HPDE6-E6E7 (cell line): ENCODE measurements at regions not wholly inside any gene's neighbourhood (a gene's known extent, or its start where the extent isn't known, plus 50 kb on each side); places are given as distances from the start of the nearest gene placed in this dataset.

Source experiments
- DNase-seq: peaks from one replicate; pipeline ENCODE4 v3.0.0; 2011; ENCODE audit warnings: missing footprints; ENCODE audit errors: extremely low spot score

DNA sequence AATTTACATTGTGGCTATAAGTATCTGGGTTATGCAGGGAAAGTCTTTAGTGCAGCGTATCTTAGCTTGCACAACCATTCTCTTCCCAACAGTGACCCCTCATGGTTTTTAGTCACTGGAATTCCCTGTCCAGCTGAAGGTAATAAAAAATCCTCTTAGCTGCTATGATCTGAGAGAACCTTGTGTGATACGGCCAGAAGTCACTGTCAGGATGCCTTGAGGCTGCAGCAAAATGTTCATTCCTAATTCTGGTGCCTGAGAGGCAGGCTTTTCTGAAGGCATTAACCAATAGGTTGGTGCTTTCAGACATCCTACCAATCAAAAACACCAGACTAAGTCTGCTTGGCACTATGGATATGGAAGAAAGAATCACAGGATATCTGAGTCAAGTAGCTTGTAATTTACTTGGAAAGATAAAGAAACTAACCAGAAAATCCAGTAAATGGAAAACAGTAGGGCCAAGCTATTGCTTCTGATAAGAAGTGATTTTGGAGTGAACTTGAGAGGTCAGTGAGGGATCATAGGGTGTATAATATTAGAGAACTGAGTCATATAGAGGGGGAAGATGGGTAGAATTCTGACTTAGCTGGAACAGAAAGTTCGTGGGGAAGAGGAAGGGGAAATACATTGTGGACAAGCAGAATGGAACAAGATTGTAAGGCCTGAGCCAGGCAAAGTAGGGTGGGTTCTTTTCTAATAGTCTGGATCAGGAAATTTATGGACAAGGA is 89.0 kb upstream of the SLC14A2 start:
- DNase-seq, result no peak

DNA sequence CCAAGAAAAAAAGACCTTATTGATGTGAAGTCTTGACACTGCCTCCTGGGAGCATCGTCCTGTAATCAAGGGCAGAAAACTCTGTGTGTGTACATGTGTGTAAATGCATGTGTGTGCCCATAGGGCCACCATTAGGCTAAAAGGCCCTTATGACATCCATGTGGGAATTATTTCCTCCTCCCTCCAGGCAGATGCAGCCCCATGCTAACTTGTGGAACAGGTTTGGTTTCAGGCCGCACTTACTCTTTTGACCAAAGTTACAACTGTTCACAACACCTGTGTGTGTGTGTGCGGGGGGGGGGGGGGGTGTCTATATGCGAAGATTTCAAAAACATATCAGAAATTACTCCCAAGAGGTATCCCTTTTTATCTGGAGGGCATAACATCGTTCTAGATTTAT is 87.4 kb upstream of the SLC14A2 start:
- no peak for DNase-seq

DNA sequence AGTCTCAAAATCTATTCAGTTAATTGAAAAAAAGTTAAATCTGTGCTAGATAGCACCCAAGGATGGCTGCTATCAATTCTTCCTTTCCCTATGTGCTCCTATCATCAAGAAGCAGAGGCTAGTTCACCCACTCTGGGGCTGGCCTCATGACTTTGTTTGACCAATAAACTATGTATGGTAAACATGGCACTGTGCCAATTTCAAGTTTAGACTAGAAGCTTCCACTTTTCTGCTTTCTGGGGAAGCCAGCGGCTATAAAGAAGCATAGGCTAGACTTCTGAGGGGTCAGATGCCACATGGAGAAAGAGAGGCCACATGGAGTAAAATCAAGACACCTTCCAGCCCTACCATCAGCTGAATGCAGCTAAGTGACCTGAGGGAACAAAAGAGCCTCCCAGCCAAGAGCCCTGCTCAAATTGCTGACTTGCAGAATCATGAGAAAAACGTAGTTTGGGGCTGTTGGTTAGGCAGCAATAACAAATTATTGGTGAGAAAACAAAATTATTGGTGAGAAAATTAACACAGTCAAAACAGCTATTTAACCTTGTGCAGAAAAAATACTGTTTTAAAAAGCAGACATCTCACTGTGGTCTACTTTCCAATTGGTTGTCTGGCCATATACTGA is 86.5 kb upstream of the SLC14A2 start:
- DNase-seq, result no peak

DNA sequence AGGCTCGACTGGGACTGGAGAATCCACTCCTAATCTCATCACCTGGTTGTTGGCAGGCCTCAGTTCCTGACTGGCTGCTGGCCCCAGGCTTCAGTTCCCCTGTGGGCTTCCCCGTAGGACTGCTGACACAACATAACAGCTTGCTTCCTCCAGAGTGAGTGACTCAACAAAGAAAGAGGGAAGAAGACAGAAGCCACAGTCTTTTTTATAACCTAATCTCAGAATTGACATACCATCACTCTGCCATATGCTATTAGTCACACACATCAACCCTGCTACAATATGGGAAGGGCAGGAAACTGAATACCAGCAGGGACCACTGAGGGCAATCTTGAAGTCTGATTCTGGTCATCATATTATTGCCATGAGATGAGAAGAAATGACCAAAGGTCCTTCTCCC is 76.8 kb upstream of the SLC14A2 start:
- DNase-seq, result no peak

DNA sequence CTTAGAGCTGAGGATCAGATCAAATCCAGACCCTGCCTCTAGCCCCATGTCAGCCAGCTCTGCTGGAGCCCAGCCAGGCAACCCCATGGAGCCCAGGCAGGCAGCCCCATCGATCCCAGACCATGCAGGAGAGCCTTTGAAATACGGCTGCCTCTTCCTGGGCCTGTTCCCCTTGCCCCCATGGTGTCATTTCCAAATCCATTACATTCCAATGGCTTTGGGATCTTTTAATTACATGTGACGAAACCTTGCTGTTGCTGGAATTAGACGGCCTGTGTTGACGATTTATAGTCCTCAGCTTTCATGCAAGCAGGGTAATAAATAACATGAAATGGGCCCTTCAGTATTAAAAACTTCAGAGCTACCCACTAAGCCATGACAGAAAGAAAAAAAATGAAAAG is 75.8 kb upstream of the SLC14A2 start:
- no peak for DNase-seq

DNA sequence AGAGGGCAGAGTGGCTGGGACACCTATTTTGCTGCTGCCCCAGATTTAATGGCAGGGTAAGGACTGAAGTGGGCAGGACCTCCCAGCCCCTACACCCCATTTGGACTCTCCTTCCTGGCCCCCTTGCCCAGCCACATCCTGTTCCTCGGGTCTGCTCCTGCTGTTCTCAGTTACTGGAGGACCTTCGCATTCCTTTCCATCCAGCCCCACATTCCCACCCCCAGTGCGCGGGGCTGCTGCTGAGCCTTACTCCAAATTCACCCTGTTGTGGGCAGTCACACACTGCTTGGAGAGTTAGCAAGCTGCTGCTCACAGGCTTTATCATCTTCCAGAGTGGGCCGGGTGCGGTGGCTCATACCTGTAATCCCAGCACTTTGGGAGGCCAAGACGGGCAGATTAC is 75.2 kb upstream of the SLC14A2 start:
- DNase-seq, result no peak

DNA sequence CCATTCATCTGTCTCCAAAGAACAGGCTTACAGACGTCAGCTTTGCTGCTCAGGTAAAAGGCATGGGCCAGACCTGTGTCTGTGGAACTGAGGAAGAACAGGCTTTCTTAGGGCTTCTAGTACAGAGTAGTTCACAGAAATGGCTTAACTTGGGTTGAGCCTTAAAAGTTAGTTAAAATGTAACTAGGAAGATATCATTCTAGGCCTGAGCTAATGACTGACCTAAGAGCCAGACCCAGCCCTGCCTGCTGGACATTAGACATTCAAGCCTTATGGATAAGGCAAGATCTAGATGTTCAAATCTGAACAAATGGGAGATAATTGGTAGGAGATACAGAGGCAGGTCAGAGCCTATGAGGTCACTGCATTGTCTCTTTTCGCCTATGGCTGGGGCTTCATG is 73.9 kb upstream of the SLC14A2 start:
- DNase-seq, result no peak

DNA sequence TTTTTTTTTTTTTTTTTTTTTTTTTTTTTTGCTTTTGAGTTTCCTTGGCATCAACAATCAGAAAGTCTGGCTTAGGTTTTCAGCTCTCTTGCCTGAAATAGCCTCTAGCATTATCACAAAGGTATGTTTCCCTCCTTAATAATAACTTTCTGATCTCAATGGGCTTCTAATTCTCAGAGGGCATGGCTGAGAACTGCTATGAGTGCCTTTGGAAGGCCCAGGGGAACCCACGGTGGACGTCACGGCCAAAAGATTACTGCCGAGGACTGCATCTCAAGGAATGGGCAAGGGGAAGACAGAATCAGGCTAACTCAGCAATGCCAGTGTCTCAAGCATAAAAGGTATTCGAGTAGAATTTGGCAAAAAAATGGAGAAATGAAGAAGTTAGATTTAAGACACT is 73.2 kb upstream of the SLC14A2 start:
- no peak for DNase-seq

DNA sequence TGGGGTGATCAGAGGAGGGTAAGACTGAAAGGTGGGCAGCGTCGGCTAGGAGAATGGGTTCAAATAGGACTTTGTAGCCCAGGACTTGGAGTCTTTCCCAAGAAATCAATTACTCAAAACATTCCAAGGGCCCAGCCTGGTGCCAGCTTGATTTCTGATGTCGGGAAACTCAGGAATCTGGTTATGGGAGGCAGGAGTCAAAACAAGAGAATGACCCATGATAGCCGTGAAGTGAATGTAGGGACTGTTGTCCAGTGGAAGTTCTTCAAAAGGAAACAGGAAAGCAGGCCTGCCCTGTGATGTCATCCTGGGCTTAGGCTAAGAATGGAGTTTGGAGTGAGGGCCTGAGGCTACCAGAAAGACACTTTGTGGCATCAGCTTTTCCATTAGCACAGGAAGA is 67.4 kb upstream of the SLC14A2 start:
- no peak for DNase-seq

DNA sequence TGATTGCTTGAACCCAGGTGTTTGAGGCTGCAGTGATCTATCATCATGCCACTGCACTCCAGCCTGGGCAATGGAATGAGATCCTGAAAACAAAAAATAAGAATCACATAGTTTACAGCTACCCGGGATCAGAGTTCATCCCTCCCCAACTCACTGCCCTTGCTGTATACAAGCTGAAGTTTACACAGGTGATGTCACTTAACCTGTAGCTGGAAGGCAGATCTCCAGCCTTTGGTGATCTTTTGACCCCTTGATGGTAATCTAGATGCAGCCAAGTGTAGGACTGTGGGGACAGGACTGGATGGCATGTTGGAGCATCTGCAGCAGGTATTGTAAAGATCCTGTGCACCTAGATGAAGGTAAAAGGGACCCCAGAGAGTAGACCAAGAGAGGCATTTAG is 66.7 kb upstream of the SLC14A2 start:
- no peak for DNase-seq

DNA sequence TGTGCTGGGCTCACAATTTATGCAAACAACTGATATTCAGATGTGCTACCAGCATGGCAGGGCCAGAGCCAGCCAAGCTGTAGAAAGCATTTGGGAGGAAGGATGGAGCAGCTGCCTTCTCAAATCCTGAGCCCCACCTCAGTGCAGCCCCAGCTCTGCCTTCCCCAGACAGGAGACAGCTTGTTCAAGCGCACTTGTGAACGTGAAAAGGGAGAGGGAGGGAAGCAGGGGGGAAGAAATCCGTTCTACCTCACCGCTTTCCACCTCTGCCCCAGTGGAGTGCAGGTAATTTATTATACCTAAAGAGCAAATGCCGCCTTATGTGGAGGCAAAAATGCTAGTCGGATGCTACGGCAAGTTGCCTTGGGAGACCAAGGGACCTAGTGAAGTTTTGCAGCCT is 66.0 kb upstream of the SLC14A2 start:
- DNase-seq, result no peak

DNA sequence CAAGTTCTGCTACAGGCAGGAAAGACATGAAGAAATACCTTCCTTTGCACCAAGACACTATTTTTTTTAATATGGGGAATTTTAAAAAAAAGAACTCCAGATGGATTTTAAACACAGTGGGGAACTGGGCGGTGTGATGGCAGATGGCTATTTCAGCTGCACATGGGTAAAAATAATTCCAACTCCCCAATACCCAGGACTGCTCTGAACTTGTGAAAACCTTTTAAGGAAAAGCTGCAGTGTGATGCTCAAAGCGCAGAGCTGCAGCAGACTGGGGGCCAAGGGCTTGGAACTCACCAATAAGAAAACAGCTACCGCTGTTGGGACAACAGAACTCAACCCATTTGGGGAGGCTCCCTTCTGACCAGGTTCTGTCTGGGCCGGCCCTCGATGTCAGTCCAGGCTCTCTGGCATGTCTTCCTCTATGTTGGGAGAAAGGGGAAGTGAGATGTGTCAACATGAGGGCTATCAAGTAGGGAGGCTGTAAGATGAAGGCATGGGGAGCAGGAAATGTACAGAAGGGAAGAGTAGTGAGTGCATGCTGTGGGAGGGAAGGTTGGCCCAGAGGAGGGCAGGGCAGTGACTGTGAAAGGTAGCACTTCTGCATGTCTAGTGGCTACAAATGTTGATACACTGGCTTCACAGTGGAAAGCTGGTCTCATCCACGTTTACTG is 64.0 kb upstream of the SLC14A2 start:
- no peak for DNase-seq

DNA sequence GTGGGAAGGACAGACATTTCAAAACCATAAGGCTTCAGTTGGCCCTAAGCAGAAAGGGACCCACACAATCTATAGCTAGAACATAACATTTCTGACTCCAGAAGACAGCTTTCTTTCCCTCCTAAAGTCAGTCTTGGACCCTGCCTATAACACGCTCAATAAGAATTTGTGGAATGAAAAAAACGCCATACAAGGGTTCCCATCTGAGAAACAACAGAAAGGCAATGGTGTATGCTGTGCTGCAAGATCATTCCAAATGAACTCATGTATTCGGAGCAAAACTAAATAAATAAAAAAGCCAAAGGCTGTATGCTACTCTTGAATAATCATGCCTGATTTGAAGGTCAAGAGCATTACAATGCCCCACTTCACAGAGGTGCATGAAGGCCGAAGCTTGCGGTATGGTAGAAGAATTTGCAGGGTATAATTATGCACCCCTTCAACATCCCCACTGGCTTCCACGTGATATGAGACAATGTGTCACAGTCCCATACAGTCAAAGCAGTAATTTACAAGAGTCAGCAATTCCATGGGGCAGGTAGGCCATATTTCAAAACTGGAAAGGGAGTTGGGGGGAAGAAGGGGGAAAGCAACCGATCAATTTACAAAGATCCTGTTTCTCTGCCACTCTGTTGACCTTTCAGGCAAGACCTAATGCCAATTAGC is 61.4 kb upstream of the SLC14A2 start:
- no peak for DNase-seq

DNA sequence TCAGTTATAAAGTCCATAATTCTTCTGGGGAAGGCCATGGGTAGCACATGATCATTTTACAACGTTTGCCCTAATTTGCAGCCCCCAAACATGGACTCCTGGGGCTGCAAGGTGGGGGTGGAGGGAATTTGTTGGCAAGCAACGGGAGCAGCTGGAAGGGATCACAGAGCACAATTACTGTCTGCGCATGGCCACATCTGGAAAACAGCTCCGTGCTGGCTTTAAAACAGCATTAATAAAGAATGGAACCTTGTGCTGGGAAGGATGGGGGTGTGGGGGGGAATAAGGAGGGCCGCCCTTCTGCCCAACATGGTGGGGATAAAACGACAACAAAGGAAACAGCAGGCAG is 60.9 kb upstream of the SLC14A2 start:
- no peak for DNase-seq

DNA sequence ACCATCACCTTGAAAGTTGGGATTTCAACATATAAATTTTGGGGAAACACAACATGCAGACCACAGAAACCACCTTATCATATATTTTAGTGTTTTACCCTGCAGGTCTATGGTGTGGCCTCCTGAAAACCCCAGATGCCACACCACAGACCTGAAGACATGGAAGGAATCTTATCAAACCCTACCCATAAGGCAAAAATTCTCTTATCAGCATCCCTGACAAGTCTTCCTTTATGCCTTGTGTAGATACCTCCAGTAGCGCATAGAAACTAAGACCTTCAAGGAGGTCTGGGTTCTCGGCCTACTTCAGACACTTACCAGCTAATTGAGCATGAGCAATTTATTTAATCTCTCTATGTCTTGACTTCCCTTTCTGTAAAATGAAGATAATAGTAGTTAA is 59.1 kb upstream of the SLC14A2 start:
- no peak for DNase-seq

DNA sequence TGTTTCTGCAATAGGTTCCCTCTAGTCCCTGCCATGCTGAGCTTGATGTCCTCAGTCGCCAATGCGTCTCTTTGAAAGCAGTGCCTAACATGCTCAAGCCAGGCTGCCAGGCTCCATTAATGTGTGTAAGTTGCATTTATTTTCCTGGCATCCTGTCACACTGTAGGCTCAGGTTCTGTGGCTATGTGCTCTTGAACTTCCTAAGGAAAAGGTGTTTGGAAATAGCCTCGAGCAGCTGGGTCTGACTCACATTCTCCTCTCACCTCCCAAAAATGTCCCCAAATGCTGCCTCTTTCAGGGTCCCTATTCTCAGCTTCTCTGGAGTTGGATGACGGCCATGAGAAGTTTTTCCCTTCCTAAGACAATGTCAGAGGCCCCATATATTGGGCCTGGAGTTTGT is 58.0 kb upstream of the SLC14A2 start:
- no peak for DNase-seq

DNA sequence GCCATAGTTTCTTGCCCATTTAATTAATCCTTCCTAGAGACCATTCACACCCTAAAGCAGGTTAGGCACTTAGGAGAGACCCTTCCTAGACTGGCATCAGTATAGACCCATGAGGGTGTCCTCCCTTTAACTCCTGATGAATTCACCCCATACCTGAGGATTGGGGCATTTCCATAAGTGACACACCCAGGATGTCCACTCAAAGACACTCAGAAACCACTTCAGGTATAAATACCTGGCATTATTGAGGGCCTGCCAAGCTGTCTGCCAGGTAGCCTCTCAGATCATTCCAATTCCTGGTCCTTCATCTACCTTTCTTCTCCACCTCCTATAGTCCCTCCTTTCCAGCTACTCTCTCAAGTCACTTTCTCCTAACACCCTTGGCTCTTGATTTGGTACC is 57.5 kb upstream of the SLC14A2 start:
- no peak for DNase-seq

DNA sequence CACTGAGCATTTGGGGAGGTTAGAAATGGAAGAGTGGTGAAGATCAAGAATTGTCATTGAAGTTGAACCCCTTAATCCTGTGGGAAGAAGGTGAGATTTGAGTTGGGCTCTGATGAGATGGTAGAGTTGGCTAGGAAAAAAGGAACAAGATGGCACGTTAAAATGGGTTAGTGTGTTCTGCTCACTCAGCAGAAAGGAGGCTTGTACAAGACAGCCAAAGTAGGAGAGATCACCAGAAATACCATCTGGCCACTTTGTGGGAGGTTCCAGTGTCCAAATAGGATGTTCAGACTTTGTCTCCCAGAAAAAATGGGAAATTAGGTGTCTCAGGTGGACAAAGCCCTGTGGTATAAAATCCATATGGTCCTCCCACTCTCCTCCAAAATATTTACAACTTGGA is 56.0 kb upstream of the SLC14A2 start:
- DNase-seq, result no peak

DNA sequence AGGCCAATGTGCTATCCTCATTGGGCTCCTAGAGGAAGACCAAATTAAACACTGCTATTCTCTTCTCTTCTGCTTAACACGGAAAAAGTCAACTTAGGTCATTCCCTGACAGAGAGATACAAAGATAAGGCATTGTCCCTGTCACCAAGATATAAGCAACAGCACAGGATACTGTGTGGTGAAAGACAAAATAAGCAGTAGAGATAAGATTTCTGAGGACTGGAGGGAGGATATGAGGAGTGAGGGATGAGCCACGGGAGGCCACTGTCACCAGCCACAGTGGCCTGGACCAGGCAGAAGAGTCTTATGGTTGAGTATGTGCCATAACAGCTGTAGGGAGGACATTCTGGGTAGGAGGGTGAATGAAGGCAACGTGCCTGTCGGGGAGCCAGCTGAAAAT is 54.4 kb upstream of the SLC14A2 start:
- no peak for DNase-seq

DNA sequence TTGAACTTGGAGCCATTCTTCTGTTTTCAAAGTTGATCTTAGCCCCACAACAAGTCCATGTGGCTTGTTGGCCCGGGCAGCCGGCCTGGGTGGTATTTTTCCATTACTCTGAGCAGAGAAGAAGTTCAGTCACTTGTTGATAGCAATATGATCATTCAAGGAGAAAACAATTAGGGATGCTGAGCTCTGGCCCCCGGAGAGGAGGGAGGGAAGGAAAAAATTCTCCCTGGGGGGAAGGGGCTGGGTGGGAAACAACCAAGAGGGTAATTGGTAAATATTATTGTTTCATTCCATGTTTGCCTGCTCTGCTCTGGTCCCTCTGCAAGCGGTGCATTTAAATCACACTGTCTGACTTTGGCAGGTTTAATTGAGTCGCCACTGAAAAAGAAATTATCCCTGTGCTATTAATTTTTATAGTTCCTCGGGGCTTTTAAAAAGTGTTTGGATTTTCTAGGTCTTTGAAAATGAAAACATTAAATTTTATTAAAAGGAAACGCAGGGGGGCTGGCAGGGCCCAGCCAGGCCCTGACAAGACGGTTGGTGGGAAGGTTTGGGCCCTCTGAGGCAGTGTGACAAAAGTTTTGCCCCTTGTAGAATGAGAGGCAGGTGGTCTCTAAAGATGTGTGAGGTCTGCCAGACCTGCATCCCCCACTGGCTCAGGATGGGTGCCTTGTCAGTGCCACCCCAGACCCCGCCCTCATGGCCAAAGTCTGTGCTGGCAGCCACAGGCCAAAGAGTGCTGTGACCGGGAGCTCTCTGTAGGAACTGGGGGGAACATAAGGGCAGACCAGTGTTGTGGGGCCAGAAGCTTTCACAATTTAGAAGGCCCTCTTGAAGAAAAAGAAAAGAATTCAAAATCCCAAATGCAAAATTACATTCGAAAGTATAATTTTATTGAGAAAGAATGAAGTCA is 52.5 kb upstream of the SLC14A2 start:
- no peak for DNase-seq

DNA sequence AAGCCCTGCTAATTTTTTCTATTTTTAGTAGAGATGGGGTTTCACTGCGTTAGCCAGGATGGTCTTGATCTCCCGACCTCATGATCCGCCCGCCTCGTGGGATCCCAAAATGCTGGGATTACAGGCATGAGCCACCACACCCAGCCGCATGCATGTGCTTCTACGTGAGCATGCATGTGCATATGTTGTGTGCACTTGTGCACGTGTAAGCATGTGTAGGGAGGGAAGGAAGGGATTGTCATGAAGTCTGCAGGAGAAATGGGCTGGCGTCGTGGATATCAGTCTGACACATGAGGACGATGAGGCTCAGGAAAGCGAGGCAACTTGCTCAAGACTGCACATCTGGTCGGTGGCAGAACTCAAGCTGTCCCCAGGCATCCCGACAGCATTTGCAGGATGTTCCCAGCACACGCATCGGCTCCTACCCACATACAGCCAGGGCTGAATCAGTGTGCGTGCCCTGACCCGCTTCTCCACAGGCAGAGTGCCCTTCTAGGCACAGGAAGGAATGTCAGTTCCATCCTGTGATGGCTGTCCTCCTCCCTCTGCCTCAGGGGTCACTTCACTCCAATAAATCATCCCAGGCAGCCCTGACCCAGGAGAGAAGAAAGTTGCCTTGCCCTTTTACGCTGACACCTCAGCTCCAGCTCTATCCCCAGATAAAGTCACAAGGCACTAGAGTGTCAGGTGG is 49.9 kb upstream of the SLC14A2 start:
- peak; percentile 44 for DNase-seq
